IMR-90 (cell line): ENCODE measurements at regions not wholly inside any gene's neighbourhood (a gene's known extent, or its start where the extent isn't known, plus 50 kb on each side); places are given as distances from the start of the nearest gene placed in this dataset.

Experiments
- BHLHE40 ChIP-seq: fragments of 150-350 bp; IDR thresholded peaks from 2 replicates; pipeline ENCODE4 v1.6.1; 2016; ENCODE audit warnings: mild to moderate bottlenecking, low read depth, low read length
- CEBPB ChIP-seq: IDR thresholded peaks from 2 replicates; pipeline ENCODE4 v1.6.1; 2012; ENCODE audit warnings: low read depth, low read length, improper control_type of control experiment
- CTCF ChIP-seq: conservative IDR thresholded peaks from 2 replicates; pipeline ENCODE4 v1.5.1; 2012; ENCODE audit warnings: mild to moderate bottlenecking, low read depth, low read length, improper control_type of control experiment
- MAFK ChIP-seq: IDR thresholded peaks from 2 replicates; pipeline ENCODE4 v1.6.1; 2012; ENCODE audit warnings: low read depth, low read length, improper control_type of control experiment
- MXI1 ChIP-seq: IDR thresholded peaks from 2 replicates; pipeline ENCODE4 v1.6.1; 2012; ENCODE audit warnings: low read depth, mild to moderate bottlenecking, low read length, moderate library complexity, borderline replicate concordance
- POLR2A ChIP-seq: IDR thresholded peaks from 2 replicates; pipeline ENCODE4 v1.6.1; 2012; ENCODE audit warnings: mild to moderate bottlenecking, low read depth, low read length
- RAD21 ChIP-seq: IDR thresholded peaks from 2 replicates; pipeline ENCODE4 v1.6.1; 2012; ENCODE audit warnings: low read length, improper control_type of control experiment
- RCOR1 ChIP-seq: IDR thresholded peaks from 2 replicates; pipeline ENCODE4 v1.6.1; 2012; ENCODE audit warnings: mild to moderate bottlenecking, low read length, improper control_type of control experiment; ENCODE audit not compliant: insufficient replicate concordance
- RFX5 ChIP-seq: IDR thresholded peaks from 2 replicates; pipeline ENCODE4 v1.8.0; 2012; ENCODE audit warnings: low read depth, mild to moderate bottlenecking, low read length, moderate library complexity
- USF2 ChIP-seq: fragments of 150-350 bp; IDR thresholded peaks from 2 replicates; pipeline ENCODE4 v1.6.1; 2017; ENCODE audit warnings: mild to moderate bottlenecking, antibody characterized with exemption, low read length, low read depth
- TF ChIP-seq, protein P1 (sequence below): fragments of 150-350 bp; IDR thresholded peaks from 2 replicates; pipeline ENCODE4 v1.6.1; 2016; ENCODE audit warnings: low read depth, mild to moderate bottlenecking, low read length, moderate library complexity, borderline replicate concordance

DNA sequence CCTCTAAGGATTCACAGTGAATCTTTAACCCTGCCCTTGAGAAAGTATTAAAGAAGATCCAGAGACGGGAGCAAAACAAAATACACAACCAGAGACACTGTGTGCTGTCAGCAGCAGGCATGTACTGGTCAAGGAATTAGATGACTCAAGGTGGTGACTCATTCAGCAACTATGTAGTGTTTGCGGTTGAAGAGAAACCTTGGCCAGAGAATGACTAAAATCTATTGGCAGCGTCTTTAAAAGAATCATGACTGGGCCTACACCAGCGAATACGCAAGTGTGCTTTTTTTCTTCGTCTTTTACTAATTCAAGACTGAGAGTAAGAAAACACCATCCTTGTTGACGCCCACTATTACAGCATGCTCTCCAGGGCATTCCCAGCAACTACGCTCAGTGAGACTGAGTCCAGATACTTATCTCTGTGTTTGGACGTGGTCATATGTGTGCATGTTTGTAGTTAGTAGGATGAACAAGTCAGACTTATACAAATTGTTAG, 72.4 kb upstream of the BACH2 start:
- TF ChIP-seq POLR2A (no peak), CTCF (no peak), RAD21 (no peak), MAFK (peak; percentile 69), RCOR1 (peak; percentile 73), CEBPB (peak; percentile 91), USF2 (no peak), RFX5 (no peak), MXI1 (no peak), BHLHE40 (peak; percentile 92)
- TF ChIP-seq, protein P1, sequence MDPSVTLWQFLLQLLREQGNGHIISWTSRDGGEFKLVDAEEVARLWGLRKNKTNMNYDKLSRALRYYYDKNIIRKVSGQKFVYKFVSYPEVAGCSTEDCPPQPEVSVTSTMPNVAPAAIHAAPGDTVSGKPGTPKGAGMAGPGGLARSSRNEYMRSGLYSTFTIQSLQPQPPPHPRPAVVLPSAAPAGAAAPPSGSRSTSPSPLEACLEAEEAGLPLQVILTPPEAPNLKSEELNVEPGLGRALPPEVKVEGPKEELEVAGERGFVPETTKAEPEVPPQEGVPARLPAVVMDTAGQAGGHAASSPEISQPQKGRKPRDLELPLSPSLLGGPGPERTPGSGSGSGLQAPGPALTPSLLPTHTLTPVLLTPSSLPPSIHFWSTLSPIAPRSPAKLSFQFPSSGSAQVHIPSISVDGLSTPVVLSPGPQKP = no peak
